Gastrocnemius medialis (tissue), 4 donors: ENCODE measurements at regions not wholly inside any gene's neighbourhood (a gene's known extent, or its start where the extent isn't known, plus 50 kb on each side); places are given as distances from the start of the nearest gene placed in this dataset.

Experiments
- CTCF ChIP-seq, 5 experiments: fragments of 450-650 bp in 3 of 5; fragments of 200-600 bp in 2 of 5; sonication (generic) in 2 of 5; IDR thresholded peaks in 4 of 5; conservative IDR thresholded peaks in 1 of 5; 1 replicate in 4 of 5; 2 replicates in 1 of 5; pipeline ENCODE4 v1.5.1; 2016 to 2019; ENCODE audit warnings: antibody characterized with exemption in 5 of 5, mild to moderate bottlenecking in 3 of 5, moderate library complexity in 3 of 5
- POLR2A ChIP-seq, 2 donors: fragments of 450-650 bp; IDR thresholded peaks; one replicate each; pipeline ENCODE4 v1.6.1; 2017; ENCODE audit warnings: antibody characterized with exemption in 2 of 2, mild to moderate bottlenecking in 2 of 2, moderate library complexity in 2 of 2

DNA sequence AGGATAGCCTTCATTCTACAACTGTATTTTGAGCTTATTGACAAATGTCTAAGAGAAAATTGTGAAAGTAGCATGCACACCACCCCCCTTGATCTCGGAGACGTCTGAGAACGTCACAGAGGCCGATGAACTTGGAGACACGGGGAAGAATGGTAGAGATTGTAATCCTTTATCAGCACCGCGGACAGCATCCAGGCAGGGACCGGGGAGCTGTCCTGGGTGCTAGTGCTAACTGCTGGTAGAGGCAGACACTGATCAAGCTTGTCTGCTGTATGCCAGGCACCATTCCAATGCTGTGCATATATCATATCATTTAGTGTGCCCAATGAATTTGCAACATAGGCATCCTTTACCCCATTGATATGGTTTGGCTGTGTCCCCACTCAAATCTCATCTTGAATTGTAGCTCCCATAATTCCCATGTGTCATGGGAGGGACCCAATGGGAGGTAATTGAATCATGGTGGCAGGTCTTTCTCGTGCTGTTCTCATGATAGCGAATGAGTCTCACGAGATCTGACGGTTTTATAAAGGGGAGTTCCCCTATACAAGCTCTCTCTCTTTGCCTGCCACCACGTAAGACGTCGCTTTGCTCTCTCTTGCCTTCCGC is 98.8 kb downstream of the LHX2 start:
- TF ChIP-seq CTCF (IDR thresholded peaks at IDR 0.05 in 4 of 5, conservative IDR thresholded peaks at IDR 0.05 in 1 of 5), result no peak
- no peak for TF ChIP-seq POLR2A (IDR thresholded peaks at IDR 0.05)
